HG03135 (cell line): ENCODE measurements at regions not wholly inside any gene's neighbourhood (a gene's known extent, or its start where the extent isn't known, plus 50 kb on each side); places are given as distances from the start of the nearest gene placed in this dataset.

Source experiments
- ATAC-seq: cut with Tn5 transposase; IDR thresholded peaks from one replicate; pipeline ENCODE4 v1.9.1; 2021; ENCODE audit warnings: mild to moderate bottlenecking, moderate library complexity; ENCODE audit not compliant: unreplicated experiment

- ATAC-seq = no peak
Observed at GRCh38 chr2:150110548-150110947, 376.9 kb downstream of the RND3 start.

GRCh38 chr2:150109912-150110311, 377.6 kb downstream of the RND3 start:
- no peak for ATAC-seq

GRCh38 chr2:150109028-150109427, 378.4 kb downstream of the RND3 start:
- no peak for ATAC-seq

- ATAC-seq = no peak
Observed at GRCh38 chr2:150107816-150108215, 379.7 kb downstream of the RND3 start.

GRCh38 chr2:150107170-150107569, 380.3 kb downstream of the RND3 start:
- no peak for ATAC-seq

- ATAC-seq = no peak
Observed at GRCh38 chr2:150101947-150102346, 385.5 kb downstream of the RND3 start.

- ATAC-seq = no peak
Observed at GRCh38 chr2:150100834-150101233, 386.6 kb downstream of the RND3 start.

GRCh38 chr2:150100336-150100735, 387.1 kb downstream of the RND3 start:
- no peak for ATAC-seq

GRCh38 chr2:150099805-150100204, 387.7 kb downstream of the RND3 start:
- no peak for ATAC-seq

GRCh38 chr2:150097901-150098531, 389.5 kb downstream of the RND3 start:
- ATAC-seq = no peak

GRCh38 chr2:150097402-150097801, 390.1 kb downstream of the RND3 start:
- no peak for ATAC-seq

GRCh38 chr2:150095361-150096095, 391.9 kb downstream of the RND3 start:
- no peak for ATAC-seq

- no peak for ATAC-seq
Observed at GRCh38 chr2:150091846-150092245, 395.6 kb downstream of the RND3 start.

- no peak for ATAC-seq
Observed at GRCh38 chr2:150090031-150090430, 397.4 kb downstream of the RND3 start.

GRCh38 chr2:150088538-150088937, 398.9 kb downstream of the RND3 start:
- no peak for ATAC-seq

GRCh38 chr2:150085478-150085877, 402.0 kb downstream of the RND3 start:
- ATAC-seq = no peak

GRCh38 chr2:150081775-150082481, 405.5 kb downstream of the RND3 start:
- no peak for ATAC-seq

GRCh38 chr2:150076281-150076680, 411.2 kb downstream of the RND3 start:
- ATAC-seq = no peak

- no peak for ATAC-seq
Observed at GRCh38 chr2:150075831-150076230, 411.6 kb downstream of the RND3 start.

- no peak for ATAC-seq
Observed at GRCh38 chr2:150066490-150066889, 421.0 kb downstream of the RND3 start.

GRCh38 chr2:150063931-150064548, 423.4 kb downstream of the RND3 start:
- ATAC-seq = no peak
